Neural cell (in vitro differentiated cells): ENCODE measurements at regions not wholly inside any gene's neighbourhood (a gene's known extent, or its start where the extent isn't known, plus 50 kb on each side); places are given as distances from the start of the nearest gene placed in this dataset.

Source experiments
- CTCF ChIP-seq: fragments of 450-650 bp; IDR thresholded peaks from 2 replicates; pipeline ENCODE4 v1.5.1; 2014; ENCODE audit warnings: antibody characterized with exemption, mild to moderate bottlenecking, moderate library complexity; ENCODE audit not compliant: poor library complexity, severe bottlenecking
- EP300 ChIP-seq: fragments of 450-650 bp; conservative IDR thresholded peaks from 2 replicates; pipeline ENCODE4 v1.6.1; 2014; ENCODE audit warnings: antibody characterized with exemption, mild to moderate bottlenecking, moderate library complexity; ENCODE audit not compliant: poor library complexity, severe bottlenecking
- EZH2 ChIP-seq: fragments of 200-600, 300-800 bp; shearing (Covaris generic), sonication (generic); IDR thresholded peaks from 2 replicates; pipeline ENCODE4 v1.6.1; 2014; ENCODE audit warnings: antibody characterized with exemption, low read length, borderline replicate concordance, mild to moderate bottlenecking; ENCODE audit not compliant: insufficient read depth, poor library complexity, severe bottlenecking
- POLR2AphosphoS5 ChIP-seq: IDR thresholded peaks from 2 replicates; pipeline ENCODE4 v1.6.1; 2012
- SMC3 ChIP-seq: fragments of 450-650 bp; conservative IDR thresholded peaks from 2 replicates; pipeline ENCODE4 v1.6.1; 2014; ENCODE audit warnings: antibody characterized with exemption, mild to moderate bottlenecking, moderate library complexity; ENCODE audit not compliant: poor library complexity
- TAF1 ChIP-seq: IDR thresholded peaks from 2 replicates; pipeline ENCODE4 v1.6.1; 2012; ENCODE audit warnings: low read depth

GRCh38 chr2:12623051-12623450 is 93.7 kb upstream of the TRIB2 start:
- TF ChIP-seq POLR2AphosphoS5 (no peak), CTCF (no peak), TAF1 (no peak), SMC3 (no peak), EP300 (no peak), EZH2 (no peak)
